GM19328 (cell line): ENCODE measurements at regions not wholly inside any gene's neighbourhood (a gene's known extent, or its start where the extent isn't known, plus 50 kb on each side); places are given as distances from the start of the nearest gene placed in this dataset.

Experiments
- ATAC-seq: cut with Tn5 transposase; IDR thresholded peaks from one replicate; pipeline ENCODE4 v1.9.1; 2021; ENCODE audit warnings: mild to moderate bottlenecking, moderate library complexity; ENCODE audit not compliant: unreplicated experiment

DNA sequence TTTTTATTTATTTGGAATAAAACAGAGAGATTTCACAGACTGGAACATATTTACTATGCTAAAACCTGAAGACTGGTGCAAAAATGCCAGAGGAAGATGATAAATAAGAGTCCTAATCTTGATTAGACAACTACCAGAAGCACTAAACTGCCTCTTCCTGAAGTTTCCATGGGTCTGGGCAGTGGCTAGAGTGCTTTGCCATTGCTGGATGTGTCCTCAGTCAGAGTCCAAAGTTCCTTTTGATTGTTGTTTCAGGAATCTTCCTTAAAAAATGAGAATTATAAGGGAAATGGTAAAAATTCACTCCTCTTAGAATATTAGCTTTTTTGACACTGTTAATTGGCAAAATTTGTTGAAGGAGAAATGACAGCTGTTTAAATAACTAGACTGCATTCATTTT lies 86.3 kb upstream of the AHR start:
- ATAC-seq: no peak

DNA sequence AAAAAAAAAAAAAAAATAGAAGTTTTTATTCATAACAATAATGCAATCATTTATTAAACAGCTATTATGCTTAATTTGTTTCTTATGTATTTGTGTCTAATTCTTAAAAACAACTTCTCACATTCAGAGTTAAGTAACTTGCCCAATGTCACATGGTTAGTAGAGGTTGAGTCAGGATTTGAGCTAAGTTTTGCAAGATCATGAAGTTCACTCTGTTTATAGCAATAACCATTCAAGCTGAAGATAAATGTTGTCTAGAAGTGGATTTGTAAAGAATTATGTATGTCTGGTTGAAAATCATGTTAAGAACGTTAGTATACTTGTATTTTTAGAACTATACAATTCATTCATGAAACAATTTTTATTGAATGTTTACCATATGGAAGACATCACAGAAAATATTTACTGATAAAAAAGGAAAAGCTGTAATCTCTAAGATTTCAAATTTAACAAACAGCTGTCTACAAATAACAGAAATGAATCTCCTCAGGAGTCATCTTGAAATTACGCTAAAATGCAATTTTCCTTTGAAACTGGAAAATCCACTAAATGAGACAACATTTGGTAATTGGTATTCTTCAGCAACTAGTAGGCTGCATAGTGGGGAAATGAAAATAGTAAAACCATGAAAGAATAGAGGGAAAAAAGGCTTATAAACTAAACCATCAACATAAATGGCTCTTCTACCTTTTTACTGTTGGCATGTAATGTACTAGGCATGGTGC lies 70.5 kb upstream of the AHR start:
- ATAC-seq: no peak

DNA sequence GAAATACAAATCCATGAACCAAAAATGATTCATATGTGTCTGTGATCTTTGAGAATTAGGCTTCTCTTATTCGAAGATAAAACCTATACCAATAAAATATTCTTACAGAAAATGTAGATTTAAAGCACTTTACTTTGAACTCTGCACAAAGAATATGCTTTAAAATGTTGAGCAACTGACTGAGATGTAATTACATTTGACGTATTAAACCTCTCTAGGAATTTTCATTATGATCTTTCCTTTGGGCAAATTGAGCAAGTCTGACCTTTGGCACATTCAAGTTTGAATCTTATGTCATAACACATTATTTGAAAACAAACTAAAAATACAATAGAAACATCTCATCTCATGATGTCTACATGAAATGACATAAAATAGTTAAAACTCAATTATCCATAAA lies 69.2 kb upstream of the AHR start:
- no peak for ATAC-seq

DNA sequence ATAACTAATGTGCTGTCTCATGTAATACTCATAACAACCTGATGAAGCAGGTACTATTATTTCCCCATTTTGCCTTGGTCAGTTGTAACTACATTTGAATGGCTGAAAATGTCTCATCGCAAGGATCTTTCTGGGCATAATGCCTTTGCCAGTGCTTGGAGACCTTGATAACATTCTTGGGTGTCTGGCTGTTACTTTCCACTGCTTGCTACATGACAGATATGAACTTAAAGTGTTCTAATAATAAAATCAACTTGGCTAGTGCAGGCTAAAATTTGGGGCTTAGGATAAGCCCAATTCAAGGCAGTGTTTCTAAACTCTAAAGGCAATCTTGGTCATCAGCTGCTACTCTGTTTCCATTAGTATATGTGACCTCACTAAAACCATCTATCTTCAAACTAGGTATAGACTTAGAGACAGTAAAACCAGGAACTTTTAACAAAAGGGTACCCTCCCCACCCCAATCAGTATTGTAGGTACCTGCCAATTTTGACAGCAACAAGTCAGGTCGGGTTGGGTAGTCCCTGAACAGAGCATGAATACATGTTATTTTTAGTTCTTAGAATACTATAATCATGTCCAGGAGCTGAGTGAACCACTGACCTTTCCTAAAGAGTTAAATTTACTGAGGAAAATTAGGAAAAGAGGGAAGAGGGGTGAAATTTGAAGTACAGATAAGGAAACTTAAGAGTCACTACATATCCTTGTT lies 68.2 kb upstream of the AHR start:
- no peak for ATAC-seq

DNA sequence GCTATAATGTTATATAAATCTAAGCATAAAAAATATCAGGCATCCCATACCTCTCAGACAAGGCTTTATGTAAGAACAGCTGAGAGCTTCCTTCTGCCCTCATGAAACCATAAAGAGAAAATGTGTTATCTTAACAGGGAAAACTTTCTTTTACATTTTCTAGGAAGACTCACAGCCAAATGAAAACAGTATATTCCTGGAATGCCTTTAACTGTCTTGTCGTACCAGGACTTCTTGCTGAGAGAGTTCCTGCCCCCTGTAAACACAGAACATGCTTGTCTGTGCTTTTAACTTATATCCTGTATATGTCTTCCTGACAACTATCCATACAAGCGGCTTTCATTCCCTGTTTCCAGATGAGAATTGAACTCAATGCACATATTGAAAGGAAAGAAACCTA lies 64.8 kb upstream of the AHR start:
- no peak for ATAC-seq

DNA sequence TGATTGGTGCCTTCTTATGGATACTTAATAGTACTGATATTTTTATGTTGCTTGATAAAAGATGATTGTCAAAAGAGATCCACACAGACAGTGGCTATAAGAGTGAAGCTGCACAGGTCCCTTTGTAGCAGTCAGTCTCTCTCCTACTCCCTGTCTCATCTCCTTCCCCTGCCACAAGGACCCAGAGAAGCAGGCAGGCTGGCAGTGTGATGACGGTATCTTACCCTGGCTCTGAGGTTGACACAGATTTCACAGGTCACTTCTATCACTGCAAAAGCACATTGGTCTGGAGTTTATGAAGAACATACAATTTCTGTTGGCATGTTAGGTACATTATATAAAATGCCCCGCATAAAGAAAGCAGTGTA lies 64.4 kb upstream of the AHR start:
- peak; percentile 45 for ATAC-seq

DNA sequence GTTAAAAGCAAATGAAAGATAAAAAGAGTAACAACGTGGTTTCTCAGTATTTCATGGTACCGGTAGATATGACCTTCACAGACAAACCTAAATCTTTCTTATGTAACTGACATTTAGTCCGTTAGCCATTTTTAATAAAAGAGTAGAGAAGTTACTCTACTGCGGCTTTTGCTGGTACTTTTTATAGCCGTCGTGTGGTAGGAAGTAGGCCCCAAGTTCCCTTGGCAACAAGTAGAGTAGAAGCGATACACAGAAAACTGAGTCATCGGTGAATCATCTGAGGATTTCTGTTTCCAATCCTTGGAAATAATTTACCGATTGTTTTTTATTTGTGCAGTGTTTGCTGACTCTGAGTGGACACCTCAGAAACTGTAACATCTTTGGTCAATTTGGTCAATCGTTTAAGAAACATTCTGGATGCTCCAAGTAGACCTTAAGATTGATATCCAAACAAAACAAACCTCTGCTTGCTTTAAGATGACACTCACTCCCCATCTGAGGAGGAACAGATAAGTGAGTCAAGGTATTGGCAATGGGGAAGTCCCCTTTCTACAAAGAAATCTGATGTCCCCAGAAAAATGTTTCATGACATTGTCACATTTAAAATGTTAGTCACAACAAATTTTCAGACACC lies 63.9 kb upstream of the AHR start:
- peak; percentile 98 for ATAC-seq

DNA sequence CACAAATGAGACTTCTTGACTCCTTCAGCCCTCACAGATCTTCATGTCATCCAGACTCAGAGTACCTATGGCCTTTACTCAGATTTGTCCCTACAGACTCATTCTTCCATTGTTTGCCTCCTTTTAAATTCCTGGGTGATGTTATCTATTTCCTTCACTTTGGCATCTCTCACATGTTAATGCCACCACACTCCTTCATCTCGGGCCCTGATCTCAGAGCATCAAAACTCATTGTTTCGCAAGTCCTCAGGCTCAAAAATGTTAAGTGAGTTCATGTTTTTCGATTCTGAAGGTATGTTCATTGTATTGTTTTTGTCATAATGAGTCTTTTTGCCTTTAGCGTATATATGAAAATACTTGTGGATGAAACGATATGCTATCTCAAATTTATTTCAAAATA lies 62.3 kb upstream of the AHR start:
- no peak for ATAC-seq

DNA sequence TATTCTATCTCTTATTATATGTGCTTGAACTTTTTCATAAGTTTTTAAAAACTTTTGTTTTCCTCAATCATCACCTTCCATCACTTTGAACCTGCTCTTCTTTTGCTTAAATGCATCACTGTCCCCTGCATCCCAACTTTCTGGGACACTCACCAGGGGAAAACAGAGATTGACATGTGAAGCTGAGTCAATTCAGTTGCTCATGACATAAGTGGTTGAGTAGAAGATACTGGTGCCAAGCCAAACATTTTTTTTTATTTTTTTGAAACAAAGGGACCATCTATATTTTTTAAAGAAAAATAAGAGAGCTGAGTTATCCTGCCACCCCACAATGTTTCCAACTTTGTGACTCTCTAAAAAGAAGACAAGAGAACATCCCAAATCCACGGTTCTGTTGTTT lies 61.8 kb upstream of the AHR start:
- ATAC-seq: no peak

DNA sequence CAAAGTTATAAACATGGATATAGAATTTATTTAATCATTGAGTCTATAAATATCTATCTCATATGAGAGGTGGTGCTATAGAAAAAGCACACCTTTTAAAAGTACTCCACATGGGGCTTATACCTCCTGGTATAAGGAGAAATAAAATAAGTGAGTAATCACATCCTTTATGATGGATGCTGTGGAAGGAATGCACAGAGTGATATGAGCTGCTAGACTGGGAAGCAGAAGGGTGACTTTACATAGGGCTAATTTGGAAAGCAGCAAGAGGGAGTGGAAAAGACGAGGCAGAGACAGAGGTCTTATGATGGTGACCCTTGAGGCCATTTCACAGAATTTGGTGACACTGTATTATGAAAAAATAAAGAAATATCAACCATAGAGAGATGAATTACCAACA lies 59.4 kb upstream of the AHR start:
- ATAC-seq: no peak

DNA sequence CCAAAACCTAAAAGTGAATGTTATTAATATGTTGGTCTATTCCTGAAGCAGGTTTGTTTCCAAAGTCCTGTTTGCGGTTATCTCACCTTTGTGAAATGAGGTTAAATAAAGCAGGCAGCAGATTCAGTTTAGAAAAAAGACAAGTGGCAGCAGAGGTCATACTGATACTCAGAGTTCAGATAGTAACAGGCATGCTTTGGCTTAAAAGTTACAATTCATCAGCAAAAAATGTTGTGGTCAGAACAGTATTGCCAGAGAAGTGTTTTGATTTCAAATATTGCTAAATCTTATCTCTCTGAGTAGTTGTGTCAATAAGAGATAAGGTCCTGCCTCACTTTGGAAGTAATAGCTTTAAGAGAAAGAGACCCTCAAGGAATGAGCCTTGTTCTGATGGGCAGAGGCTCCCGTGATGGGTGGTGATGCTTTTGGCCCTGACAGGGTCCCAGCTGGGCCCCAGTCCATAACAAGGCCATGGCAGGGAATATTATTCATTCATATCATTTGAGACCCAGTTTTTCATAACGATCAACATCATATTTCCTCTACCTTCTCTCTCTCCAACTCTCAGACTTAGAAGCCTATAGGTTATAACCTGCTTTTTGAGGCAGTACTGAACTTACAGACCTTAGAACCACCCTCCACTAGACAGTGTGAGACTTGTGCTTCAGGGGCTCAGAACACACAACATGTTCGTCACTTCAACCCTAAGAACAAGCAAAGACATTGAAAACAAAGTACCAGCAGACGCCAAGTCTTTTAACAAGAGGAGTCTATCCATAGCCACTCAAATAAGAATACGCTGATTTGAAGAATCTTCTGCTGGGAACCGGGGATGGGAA lies 58.5 kb upstream of the AHR start:
- no peak for ATAC-seq

DNA sequence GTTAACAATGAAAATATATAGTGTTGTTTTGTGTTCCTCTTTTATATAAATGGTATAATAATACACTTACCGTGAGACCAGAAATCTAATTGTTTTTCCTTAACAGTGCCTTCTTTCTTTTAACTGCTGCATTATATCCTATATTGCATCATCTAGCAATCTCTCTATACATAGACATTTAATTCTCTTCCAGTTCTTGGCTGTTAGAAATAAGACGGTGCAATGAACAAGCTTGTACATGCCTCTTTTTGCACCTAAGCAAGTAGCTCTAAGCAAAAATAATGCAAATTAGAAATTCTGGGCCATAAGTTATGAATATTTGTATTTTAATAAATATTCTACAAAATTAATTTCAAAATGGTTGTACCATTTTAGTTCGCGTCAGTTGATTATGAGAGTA lies 55.9 kb upstream of the AHR start:
- ATAC-seq: no peak

DNA sequence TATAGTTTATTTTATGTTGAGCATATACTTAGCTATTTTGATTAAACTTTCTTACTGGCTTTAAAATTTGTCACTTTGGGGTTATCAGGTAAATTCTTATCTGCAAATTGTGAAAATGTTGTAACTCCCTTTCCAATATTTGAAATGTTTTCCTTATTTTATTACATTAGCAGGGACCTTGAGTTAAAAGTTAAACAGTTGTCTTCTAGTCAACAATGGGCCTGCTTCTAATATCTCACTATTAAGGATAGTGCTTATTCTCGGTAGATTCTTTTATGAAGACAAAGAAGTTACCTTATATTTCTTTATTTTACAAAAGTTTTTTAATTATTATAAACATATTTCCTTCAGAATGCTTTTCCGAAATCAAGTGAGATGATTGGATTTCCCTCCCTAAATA lies 53.7 kb upstream of the AHR start:
- ATAC-seq: no peak

DNA sequence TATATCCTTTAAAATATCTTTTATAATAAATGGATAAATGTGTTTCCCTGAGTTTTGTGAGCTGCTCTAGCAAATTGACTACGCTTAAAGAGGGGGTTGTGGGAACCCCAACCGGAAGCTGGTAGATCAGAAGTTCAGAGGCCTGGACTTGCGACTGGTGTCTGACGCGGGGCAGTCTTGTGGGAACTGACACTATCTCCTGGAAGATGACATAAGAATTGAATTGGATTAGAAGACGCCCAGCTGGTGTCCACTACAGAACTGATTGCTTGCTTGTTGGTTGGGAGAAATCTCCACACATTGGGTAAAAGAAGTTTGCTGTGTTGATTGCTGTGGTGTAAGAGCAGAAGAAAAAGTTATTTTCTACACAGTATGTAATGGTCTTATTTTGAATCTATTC lies 51.1 kb upstream of the AHR start:
- ATAC-seq: no peak

DNA sequence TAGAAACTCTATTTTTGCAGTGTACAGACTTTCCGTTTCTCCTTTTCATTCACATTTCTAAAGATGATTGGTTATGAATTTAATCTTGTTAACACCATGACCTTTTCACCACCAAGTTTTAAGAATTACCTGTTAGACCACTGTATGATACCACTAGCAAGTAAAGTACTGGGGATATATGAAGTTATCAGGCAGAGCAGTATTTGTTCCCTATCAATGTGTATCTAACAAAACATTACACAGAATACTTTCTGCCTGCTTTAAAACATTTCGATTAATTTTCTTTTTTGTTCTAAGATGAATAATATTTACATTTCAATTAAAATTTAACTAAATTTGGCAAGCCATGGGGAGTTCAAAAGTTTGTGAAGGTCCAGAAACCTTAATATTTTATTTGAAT lies 49.9 kb upstream of the AHR start:
- ATAC-seq: no peak
